ENCODE measurements at regions not wholly inside any gene's neighbourhood (a gene's known extent, or its start where the extent isn't known, plus 50 kb on each side); places are given as distances from the start of the nearest gene placed in this dataset.

- TF ChIP-seq, protein P1, sequence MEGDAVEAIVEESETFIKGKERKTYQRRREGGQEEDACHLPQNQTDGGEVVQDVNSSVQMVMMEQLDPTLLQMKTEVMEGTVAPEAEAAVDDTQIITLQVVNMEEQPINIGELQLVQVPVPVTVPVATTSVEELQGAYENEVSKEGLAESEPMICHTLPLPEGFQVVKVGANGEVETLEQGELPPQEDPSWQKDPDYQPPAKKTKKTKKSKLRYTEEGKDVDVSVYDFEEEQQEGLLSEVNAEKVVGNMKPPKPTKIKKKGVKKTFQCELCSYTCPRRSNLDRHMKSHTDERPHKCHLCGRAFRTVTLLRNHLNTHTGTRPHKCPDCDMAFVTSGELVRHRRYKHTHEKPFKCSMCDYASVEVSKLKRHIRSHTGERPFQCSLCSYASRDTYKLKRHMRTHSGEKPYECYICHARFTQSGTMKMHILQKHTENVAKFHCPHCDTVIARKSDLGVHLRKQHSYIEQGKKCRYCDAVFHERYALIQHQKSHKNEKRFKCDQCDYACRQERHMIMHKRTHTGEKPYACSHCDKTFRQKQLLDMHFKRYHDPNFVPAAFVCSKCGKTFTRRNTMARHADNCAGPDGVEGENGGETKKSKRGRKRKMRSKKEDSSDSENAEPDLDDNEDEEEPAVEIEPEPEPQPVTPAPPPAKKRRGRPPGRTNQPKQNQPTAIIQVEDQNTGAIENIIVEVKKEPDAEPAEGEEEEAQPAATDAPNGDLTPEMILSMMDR (IDR thresholded peaks at IDR 0.05): no peak
- no peak for TF ChIP-seq POLR2A (IDR thresholded peaks at IDR 0.05)
Observed at GRCh38 chrX:78822157-78822690, 74.7 kb downstream of the LPAR4 start.

Measured in heart left ventricle (tissue), 13 donors.